Endodermal cell (in vitro differentiated cells): ENCODE measurements at regions not wholly inside any gene's neighbourhood (a gene's known extent, or its start where the extent isn't known, plus 50 kb on each side); places are given as distances from the start of the nearest gene placed in this dataset.

Source experiments
- DNase-seq: peaks from one replicate; pipeline ENCODE4 v3.0.0-alpha.2; 2017
- H3K27ac ChIP-seq: 2 replicates; pipeline ENCODE4 v1.5.1; 2013; ENCODE audit warnings: mild to moderate bottlenecking, low read depth, low read length, moderate library complexity
- H3K27me3 ChIP-seq: 2 replicates; pipeline ENCODE4 v1.6.1; 2013; ENCODE audit warnings: mild to moderate bottlenecking, low read length, moderate library complexity; ENCODE audit not compliant: insufficient read depth, control insufficient read depth, poor library complexity, severe bottlenecking
- H3K36me3 ChIP-seq: 2 replicates; pipeline ENCODE4 v1.7.0; 2013; ENCODE audit warnings: mild to moderate bottlenecking, low read length, moderate library complexity; ENCODE audit not compliant: control insufficient read depth, insufficient read depth
- H3K4me1 ChIP-seq: one replicate; pipeline ENCODE4 v1.7.0; 2013; ENCODE audit warnings: low read length; ENCODE audit not compliant: control insufficient read depth, insufficient read depth
- H3K4me3 ChIP-seq: 2 replicates; pipeline ENCODE4 v1.5.1; 2013; ENCODE audit warnings: mild to moderate bottlenecking, low read length, moderate library complexity
- H3K9ac ChIP-seq: 2 replicates; pipeline ENCODE4 v1.6.1; 2013; ENCODE audit warnings: mild to moderate bottlenecking, low read length, moderate library complexity; ENCODE audit not compliant: poor library complexity, severe bottlenecking; ENCODE audit errors: extremely low read depth
- H3K9me3 ChIP-seq: 2 replicates; pipeline ENCODE4 v1.6.1; 2013; ENCODE audit warnings: mild to moderate bottlenecking, low read length, moderate library complexity; ENCODE audit not compliant: control insufficient read depth
- H3K27ac Mint-ChIP-seq: 2 replicates; pipeline ENCODE4 v1.8.0; 2020; ENCODE audit warnings: mixed read lengths
- H3K27me3 Mint-ChIP-seq: 2 replicates; pipeline ENCODE4 v1.8.0; 2021; ENCODE audit warnings: mild to moderate bottlenecking, mixed read lengths; ENCODE audit not compliant: insufficient read depth
- H3K36me3 Mint-ChIP-seq: 2 replicates; pipeline ENCODE4 v1.8.0; 2020; ENCODE audit warnings: low read depth, mixed read lengths
- H3K4me1 Mint-ChIP-seq: 2 replicates; pipeline ENCODE4 v1.8.0; 2020; ENCODE audit warnings: mixed read lengths
- H3K4me3 Mint-ChIP-seq: 2 replicates; pipeline ENCODE4 v1.8.0; 2020; ENCODE audit warnings: mild to moderate bottlenecking, moderate library complexity, mixed read lengths
- H3K9me3 Mint-ChIP-seq: 2 replicates; pipeline ENCODE4 v1.8.0; 2020; ENCODE audit warnings: mild to moderate bottlenecking, mixed read lengths
- WGBS, 2 experiments: methylation state at CpG; one replicate each; pipeline versions ENCODE4 v1.1.5 to v1.1.7; 2013; ENCODE audit warnings: missing lambda C conversion rate in 2 of 2, mixed read lengths in 1 of 2; ENCODE audit not compliant: insufficient coverage in 1 of 2, insufficient read length in 1 of 2; 5-methylcytosine and 5-hydroxymethylcytosine counted together
- TF ChIP-seq, protein P1 (sequence below): fragments of 200-600 bp; sonication (generic); conservative IDR thresholded peaks from 2 replicates; pipeline ENCODE4 v1.5.0; 2021; ENCODE audit warnings: antibody characterized with exemption, mild to moderate bottlenecking

DNA sequence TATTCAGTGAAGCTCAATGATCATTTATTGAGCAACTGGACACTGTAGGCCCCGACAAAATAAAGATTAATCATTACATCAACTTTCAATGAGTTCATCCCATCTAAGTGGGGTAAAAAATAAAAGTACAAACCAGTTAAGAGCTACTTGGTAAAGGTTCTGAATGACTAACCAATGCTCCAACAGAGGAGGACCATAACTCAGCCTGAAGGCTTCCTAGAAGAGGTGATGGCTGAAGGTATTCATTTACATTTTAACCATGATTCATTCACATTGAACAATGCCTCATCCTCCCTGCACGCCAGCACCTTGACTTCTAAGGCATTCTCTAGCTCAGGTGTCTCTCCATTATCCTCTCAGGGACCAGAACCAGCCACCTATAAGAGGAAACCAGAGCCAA is 201.4 kb downstream of the ZNF462 start:
- H3K4me1 ChIP-seq: no peaks in the 10 kb centered on the region
- no peak overlapping the region for H3K9ac ChIP-seq
- TF ChIP-seq, protein P1, sequence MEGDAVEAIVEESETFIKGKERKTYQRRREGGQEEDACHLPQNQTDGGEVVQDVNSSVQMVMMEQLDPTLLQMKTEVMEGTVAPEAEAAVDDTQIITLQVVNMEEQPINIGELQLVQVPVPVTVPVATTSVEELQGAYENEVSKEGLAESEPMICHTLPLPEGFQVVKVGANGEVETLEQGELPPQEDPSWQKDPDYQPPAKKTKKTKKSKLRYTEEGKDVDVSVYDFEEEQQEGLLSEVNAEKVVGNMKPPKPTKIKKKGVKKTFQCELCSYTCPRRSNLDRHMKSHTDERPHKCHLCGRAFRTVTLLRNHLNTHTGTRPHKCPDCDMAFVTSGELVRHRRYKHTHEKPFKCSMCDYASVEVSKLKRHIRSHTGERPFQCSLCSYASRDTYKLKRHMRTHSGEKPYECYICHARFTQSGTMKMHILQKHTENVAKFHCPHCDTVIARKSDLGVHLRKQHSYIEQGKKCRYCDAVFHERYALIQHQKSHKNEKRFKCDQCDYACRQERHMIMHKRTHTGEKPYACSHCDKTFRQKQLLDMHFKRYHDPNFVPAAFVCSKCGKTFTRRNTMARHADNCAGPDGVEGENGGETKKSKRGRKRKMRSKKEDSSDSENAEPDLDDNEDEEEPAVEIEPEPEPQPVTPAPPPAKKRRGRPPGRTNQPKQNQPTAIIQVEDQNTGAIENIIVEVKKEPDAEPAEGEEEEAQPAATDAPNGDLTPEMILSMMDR: no peak
- WGBS, 2 experiments: 91% methylated on average over 2 of the region's 2 CpGs; no CpG with 5 or more reads in 1 of the 2 experiments
- no peak overlapping the region for H3K4me3 ChIP-seq
- no peaks in the 10 kb centered on the region for H3K27me3 Mint-ChIP-seq
- H3K9me3 ChIP-seq: no peaks in the 10 kb centered on the region
- H3K36me3 ChIP-seq: no peaks in the 10 kb centered on the region
- no peaks in the 10 kb centered on the region for H3K9me3 Mint-ChIP-seq
- H3K27ac Mint-ChIP-seq: no peak overlapping the region
- no peak overlapping the region for H3K27ac ChIP-seq
- no peak overlapping the region for H3K4me3 Mint-ChIP-seq
- no peaks in the 10 kb centered on the region for H3K27me3 ChIP-seq
- H3K4me1 Mint-ChIP-seq: peaks cover 4% of the 10 kb centered on the region
- H3K36me3 Mint-ChIP-seq: no peaks in the 10 kb centered on the region
- DNase-seq: no peak

DNA sequence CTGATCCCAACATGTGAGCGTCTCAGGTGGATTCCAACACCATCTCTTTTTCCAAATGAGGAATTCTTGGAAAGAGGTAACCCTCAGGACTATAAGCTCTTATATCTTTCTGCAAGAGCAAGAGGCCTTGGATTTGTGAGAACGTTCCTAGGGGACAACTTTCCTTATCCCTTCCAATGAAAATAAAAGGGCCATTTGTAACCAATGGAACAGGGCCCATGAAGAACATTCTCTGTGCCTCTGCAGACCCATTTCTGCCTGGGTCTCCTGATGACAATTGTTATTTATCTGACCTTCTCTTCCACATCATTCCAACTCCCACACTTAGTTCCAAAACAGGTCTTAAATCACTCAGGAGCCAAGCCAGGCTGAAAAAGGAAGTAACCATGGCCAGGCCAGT is 202.6 kb downstream of the ZNF462 start:
- Mint-ChIP-seq H3K27me3 (no peaks in the 10 kb centered on the region), H3K4me1 (no peaks in the 10 kb centered on the region), H3K36me3 (no peaks in the 10 kb centered on the region), H3K4me3 (no peak overlapping the region), H3K9me3 (no peaks in the 10 kb centered on the region), H3K27ac (no peak overlapping the region)
- Histone ChIP-seq H3K4me1 (no peaks in the 10 kb centered on the region), H3K9ac (no peak overlapping the region), H3K4me3 (no peak overlapping the region), H3K27ac (no peak overlapping the region), H3K9me3 (no peaks in the 10 kb centered on the region), H3K27me3 (no peaks in the 10 kb centered on the region), H3K36me3 (no peaks in the 10 kb centered on the region)
- TF ChIP-seq, protein P1: no peak
- WGBS, 2 experiments: 92 to 94% methylated on average over 2 of the region's 2 CpGs
- no peak for DNase-seq

DNA sequence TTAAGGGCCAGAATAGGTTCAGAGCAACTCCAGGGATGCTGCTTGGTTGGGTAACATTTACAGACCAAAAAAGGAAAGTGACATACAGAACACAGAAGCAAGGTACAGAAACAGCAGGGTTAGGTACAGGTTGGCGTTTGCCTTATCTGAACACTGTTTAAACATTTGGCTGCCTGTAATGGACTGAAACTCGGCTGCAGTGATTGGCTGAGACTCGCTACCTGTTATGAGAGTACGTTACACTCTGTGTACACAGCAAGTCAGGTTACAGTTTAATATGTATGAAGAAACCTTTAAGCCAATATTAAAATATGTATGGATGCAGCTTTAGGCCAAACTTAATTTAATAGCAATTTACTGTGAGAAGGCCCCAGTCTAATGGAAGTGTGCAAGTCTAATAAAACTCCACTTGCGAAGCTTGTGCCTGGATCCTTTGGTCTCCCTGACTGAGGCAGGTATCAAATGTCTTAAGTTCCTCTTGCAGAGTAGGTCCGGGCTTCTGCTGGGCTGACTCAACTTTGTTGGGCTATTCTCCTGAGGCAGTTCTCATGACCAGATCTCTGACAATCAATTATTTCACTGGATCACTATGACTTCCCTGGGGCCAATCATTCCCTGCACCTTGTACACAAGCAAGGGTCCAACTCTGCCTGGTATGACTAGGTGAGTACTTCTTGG is 204.9 kb downstream of the ZNF462 start:
- DNase-seq: no peak
- Mint-ChIP-seq H3K4me3 (no peak overlapping the region), H3K27ac (no peak overlapping the region), H3K9me3 (no peaks in the 10 kb centered on the region), H3K27me3 (no peaks in the 10 kb centered on the region), H3K36me3 (no peaks in the 10 kb centered on the region), H3K4me1 (no peaks in the 10 kb centered on the region)
- H3K9ac ChIP-seq: no peak overlapping the region
- no peaks in the 10 kb centered on the region for H3K36me3 ChIP-seq
- no peaks in the 10 kb centered on the region for H3K9me3 ChIP-seq
- H3K4me3 ChIP-seq: no peak overlapping the region
- TF ChIP-seq, protein P1: no peak
- no peaks in the 10 kb centered on the region for H3K4me1 ChIP-seq
- WGBS, 2 experiments: 93 to 99% methylated on average over 6 of the region's 6 CpGs
- no peaks in the 10 kb centered on the region for H3K27me3 ChIP-seq
- H3K27ac ChIP-seq: no peak overlapping the region
